GM20000 (cell line): ENCODE measurements at regions not wholly inside any gene's neighbourhood (a gene's known extent, or its start where the extent isn't known, plus 50 kb on each side); places are given as distances from the start of the nearest gene placed in this dataset.

Source experiments
- DNase-seq: peaks from one replicate; pipeline ENCODE4 v3.0.0; 2012; ENCODE audit warnings: low spot score
- TF ChIP-seq, protein P1 (sequence below): IDR thresholded peaks from 2 replicates; pipeline ENCODE4 v1.5.1; 2012; ENCODE audit warnings: mild to moderate bottlenecking, control low read depth; ENCODE audit errors: extremely low read depth, missing control alignments

- DNase-seq = no peak
- TF ChIP-seq, protein P1, sequence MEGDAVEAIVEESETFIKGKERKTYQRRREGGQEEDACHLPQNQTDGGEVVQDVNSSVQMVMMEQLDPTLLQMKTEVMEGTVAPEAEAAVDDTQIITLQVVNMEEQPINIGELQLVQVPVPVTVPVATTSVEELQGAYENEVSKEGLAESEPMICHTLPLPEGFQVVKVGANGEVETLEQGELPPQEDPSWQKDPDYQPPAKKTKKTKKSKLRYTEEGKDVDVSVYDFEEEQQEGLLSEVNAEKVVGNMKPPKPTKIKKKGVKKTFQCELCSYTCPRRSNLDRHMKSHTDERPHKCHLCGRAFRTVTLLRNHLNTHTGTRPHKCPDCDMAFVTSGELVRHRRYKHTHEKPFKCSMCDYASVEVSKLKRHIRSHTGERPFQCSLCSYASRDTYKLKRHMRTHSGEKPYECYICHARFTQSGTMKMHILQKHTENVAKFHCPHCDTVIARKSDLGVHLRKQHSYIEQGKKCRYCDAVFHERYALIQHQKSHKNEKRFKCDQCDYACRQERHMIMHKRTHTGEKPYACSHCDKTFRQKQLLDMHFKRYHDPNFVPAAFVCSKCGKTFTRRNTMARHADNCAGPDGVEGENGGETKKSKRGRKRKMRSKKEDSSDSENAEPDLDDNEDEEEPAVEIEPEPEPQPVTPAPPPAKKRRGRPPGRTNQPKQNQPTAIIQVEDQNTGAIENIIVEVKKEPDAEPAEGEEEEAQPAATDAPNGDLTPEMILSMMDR = no peak
These were observed 234.1 kb downstream of the BCL11B start for GRCh38 chr14:99037777-99038430.

- no peak for DNase-seq
- TF ChIP-seq, protein P1 = no peak
These were observed 233.6 kb downstream of the BCL11B start for GRCh38 chr14:99038431-99038820.

GRCh38 chr14:99039331-99040041, 232.5 kb downstream of the BCL11B start:
- DNase-seq = no peak
- TF ChIP-seq, protein P1 = no peak

GRCh38 chr14:99040052-99040451, 231.9 kb downstream of the BCL11B start:
- DNase-seq = no peak
- TF ChIP-seq, protein P1 = no peak

DNA sequence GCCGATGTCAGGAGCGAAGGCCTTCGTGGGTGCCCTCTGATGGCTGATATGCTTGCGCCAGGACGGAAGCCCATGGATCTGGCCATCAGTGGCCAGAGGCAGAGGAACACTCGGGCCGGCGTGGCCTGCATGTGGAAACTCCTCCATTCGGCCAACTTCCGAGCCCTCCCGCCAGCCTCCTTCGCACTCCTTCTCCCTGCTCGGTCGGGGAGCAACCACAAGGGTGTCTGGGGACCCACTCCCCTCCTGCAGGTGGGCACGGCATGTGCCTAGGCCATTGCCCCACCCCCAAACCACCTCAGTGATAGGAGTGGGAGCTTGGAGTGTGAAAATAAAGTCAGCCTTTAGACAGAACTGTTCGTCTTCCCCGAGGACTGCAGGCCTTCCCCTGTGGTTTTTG, 231.3 kb downstream of the BCL11B start:
- TF ChIP-seq, protein P1 = no peak
- DNase-seq = no peak

- TF ChIP-seq, protein P1 = no peak
- DNase-seq = no peak
These were observed 230.7 kb downstream of the BCL11B start for GRCh38 chr14:99041141-99041819.

DNA sequence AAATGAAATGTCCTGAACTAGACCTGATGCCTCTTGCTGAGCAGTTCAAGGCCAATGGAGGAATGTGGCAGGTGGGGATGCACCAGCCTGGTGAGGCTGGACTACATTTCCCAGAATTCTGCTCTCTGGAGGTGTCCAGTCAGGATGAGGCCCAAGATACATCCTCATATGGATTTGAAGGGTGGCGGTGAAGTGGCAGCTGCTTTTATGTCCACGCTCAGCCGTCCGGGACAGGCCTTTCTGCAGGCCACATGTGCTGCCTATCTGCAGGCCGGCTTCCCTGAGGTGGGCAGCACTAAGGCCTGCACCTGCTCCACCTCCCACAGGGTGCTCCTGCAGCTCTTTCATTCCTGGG, 230.2 kb downstream of the BCL11B start:
- TF ChIP-seq, protein P1 = no peak
- no peak for DNase-seq
